ENCODE measurements at regions not wholly inside any gene's neighbourhood (a gene's known extent, or its start where the extent isn't known, plus 50 kb on each side); places are given as distances from the start of the nearest gene placed in this dataset.

- Histone ChIP-seq H4K20me1 (ENCODE audit: insufficient read depth, low read length) (no peaks in the 10 kb centered on the region), H3K9me3 (ENCODE audit: insufficient read depth, low read length) (no peaks in the 10 kb centered on the region), H3K36me3 (replicated peaks; ENCODE audit: low read depth, low read length) (no peaks in the 10 kb centered on the region), H3K4me1 (ENCODE audit: low read length) (peaks cover under 1% of the 10 kb centered on the region; the same call in 1 of the 2 replicates), H3K9ac (ENCODE audit: low read length) (no peak overlapping the region), H2AFZ (ENCODE audit: low read depth, low read length) (no peak overlapping the region), H3K4me3 (ENCODE audit: low read length) (no peak overlapping the region), H3K27me3 (ENCODE audit: low read depth, low read length) (peaks cover 26% of the 10 kb centered on the region), H3K27ac (ENCODE audit: low read length) (no peak overlapping the region), H3K4me2 (ENCODE audit: low read length) (no peak overlapping the region), H3K79me2 (ENCODE audit: low read length) (no peaks in the 10 kb centered on the region)
- TF ChIP-seq EZH2phosphoT487 (IDR thresholded peaks at IDR 0.05; ENCODE audit: low read depth) (no peak), CTCF (IDR thresholded peaks at IDR 0.05; ENCODE audit: low read depth, low read length) (no peak)
These were observed 57.2 kb upstream of the JDP2 start for GRCh38 chr14:75370416-75371205.

DNA sequence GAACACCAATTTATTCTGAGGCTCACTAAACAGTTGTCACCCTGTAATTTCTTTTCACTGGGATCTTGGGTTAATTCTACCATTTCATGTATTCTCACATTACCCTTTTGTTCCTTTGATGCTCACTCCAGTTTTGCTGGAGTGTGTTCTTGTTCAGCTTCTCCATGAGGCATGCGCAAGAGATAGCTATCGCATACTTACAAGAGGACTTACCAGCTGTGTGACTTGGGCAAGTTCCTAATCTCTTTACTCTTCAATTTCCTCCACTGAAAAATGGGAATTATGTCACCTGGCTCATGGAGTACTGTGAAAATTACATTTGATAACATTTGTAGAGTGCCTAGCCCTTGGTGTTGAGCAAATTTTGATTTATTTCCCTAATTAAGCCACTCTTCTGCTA lies 56.5 kb upstream of the JDP2 start:
- H3K4me3 ChIP-seq (ENCODE audit: low read length), result no peak overlapping the region
- peaks cover 26% of the 10 kb centered on the region for H3K27me3 ChIP-seq (ENCODE audit: low read depth, low read length)
- TF ChIP-seq EZH2phosphoT487 (IDR thresholded peaks at IDR 0.05; ENCODE audit: low read depth) (no peak), CTCF (IDR thresholded peaks at IDR 0.05; ENCODE audit: low read depth, low read length) (no peak)
- peaks cover 6% of the 10 kb centered on the region for H3K4me1 ChIP-seq (ENCODE audit: low read length)
- no peaks in the 10 kb centered on the region for H3K36me3 ChIP-seq (replicated peaks; ENCODE audit: low read depth, low read length)
- no peaks in the 10 kb centered on the region for H3K79me2 ChIP-seq (ENCODE audit: low read length)
- H4K20me1 ChIP-seq (ENCODE audit: insufficient read depth, low read length), result no peaks in the 10 kb centered on the region
- H3K9me3 ChIP-seq (ENCODE audit: insufficient read depth, low read length), result no peaks in the 10 kb centered on the region
- H3K27ac ChIP-seq (ENCODE audit: low read length), result no peak overlapping the region
- H3K9ac ChIP-seq (ENCODE audit: low read length), result no peak overlapping the region
- no peak overlapping the region for H2AFZ ChIP-seq (ENCODE audit: low read depth, low read length)
- H3K4me2 ChIP-seq (ENCODE audit: low read length), result no peak overlapping the region

- Histone ChIP-seq H3K27ac (ENCODE audit: low read length) (no peak overlapping the region), H2AFZ (ENCODE audit: low read depth, low read length) (no peak overlapping the region), H4K20me1 (ENCODE audit: insufficient read depth, low read length) (no peaks in the 10 kb centered on the region), H3K79me2 (ENCODE audit: low read length) (no peaks in the 10 kb centered on the region), H3K4me3 (ENCODE audit: low read length) (no peak overlapping the region), H3K27me3 (ENCODE audit: low read depth, low read length) (peaks cover 26% of the 10 kb centered on the region), H3K4me1 (ENCODE audit: low read length) (peaks cover 6% of the 10 kb centered on the region), H3K9ac (ENCODE audit: low read length) (no peak overlapping the region), H3K9me3 (ENCODE audit: insufficient read depth, low read length) (no peaks in the 10 kb centered on the region), H3K4me2 (ENCODE audit: low read length) (no peak overlapping the region), H3K36me3 (replicated peaks; ENCODE audit: low read depth, low read length) (no peaks in the 10 kb centered on the region)
- TF ChIP-seq CTCF (IDR thresholded peaks at IDR 0.05; ENCODE audit: low read depth, low read length), result no peak
- no peak for TF ChIP-seq EZH2phosphoT487 (IDR thresholded peaks at IDR 0.05; ENCODE audit: low read depth)
These were observed 55.6 kb upstream of the JDP2 start for GRCh38 chr14:75372260-75372659.

- Histone ChIP-seq H3K79me2 (ENCODE audit: low read length) (no peaks in the 10 kb centered on the region), H3K4me3 (ENCODE audit: low read length) (no peak overlapping the region), H4K20me1 (ENCODE audit: insufficient read depth, low read length) (no peaks in the 10 kb centered on the region), H3K9me3 (ENCODE audit: insufficient read depth, low read length) (no peaks in the 10 kb centered on the region), H3K4me1 (ENCODE audit: low read length) (peaks cover 6% of the 10 kb centered on the region), H3K27me3 (ENCODE audit: low read depth, low read length) (peaks cover 26% of the 10 kb centered on the region), H3K4me2 (ENCODE audit: low read length) (no peak overlapping the region), H3K36me3 (replicated peaks; ENCODE audit: low read depth, low read length) (no peaks in the 10 kb centered on the region), H3K9ac (ENCODE audit: low read length) (no peak overlapping the region), H2AFZ (ENCODE audit: low read depth, low read length) (no peak overlapping the region), H3K27ac (ENCODE audit: low read length) (no peak overlapping the region)
- TF ChIP-seq CTCF (IDR thresholded peaks at IDR 0.05; ENCODE audit: low read depth, low read length), result no peak
- TF ChIP-seq EZH2phosphoT487 (IDR thresholded peaks at IDR 0.05; ENCODE audit: low read depth), result no peak
These were observed 54.7 kb upstream of the JDP2 start for GRCh38 chr14:75373133-75373532.

All from OCI-LY3 (cell line).